HG03135 (cell line): ENCODE measurements at regions not wholly inside any gene's neighbourhood (a gene's known extent, or its start where the extent isn't known, plus 50 kb on each side); places are given as distances from the start of the nearest gene placed in this dataset.

Experiments used
- ATAC-seq: cut with Tn5 transposase; IDR thresholded peaks from one replicate; pipeline ENCODE4 v1.9.1; 2021; ENCODE audit warnings: mild to moderate bottlenecking, moderate library complexity; ENCODE audit not compliant: unreplicated experiment

DNA sequence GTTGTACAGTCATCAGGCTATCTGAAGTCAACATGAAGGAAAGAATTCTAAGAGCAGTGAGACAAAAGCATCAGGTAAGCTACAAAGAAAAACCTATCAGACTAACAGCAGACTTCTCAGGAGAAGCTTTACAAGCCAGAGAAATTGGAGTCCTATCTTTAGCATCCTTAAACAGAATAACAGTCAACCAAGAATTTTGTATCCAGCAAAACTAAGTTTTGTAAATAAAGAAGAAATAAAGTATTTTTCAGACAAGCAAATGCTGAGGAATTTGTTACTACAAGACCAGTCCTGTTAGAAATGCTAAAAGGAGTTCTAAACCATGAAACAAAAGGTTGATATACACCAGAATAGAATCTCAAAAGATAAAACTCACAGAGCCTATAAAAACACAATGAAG, 501.2 kb downstream of the ZNF608 start:
- no peak for ATAC-seq

DNA sequence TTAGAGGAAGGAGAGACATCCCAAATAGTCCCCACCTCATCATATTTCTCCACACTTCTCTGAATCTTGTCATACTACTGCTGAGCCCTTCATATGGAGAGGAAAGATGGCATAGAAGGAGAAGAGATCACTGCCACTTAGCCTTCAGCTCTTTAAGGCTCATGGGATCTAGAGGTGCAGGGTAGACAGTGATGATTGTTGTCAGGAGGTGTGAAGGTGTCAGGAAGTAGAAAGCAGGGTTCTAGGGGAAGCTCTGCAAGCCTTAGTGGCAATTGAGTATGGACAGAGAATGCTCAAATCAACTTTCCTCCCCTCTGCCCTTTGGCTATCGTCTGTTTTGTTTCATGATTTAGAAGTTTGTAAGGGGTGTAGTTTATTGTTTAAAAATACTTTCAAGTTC, 505.7 kb downstream of the ZNF608 start:
- ATAC-seq, result no peak

DNA sequence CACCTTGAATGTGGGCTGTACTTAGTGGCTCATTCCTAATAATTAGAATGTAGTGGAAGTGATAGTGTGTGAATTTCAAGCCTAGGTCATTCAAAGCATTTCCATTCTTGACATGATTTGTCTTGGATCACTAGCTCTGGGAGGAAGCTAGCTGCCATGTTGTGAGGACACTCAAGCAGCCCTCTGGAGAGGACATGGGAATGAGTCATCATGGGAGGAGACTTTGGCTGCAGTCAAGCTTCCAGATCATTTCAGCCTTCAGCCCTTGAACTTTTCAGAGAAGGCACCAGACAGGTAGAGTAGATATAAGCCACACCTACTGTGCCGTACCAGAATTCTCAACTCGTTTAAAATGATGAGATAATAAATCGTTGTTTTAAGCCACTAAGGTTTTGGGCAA, 506.9 kb downstream of the ZNF608 start:
- ATAC-seq, result no peak

DNA sequence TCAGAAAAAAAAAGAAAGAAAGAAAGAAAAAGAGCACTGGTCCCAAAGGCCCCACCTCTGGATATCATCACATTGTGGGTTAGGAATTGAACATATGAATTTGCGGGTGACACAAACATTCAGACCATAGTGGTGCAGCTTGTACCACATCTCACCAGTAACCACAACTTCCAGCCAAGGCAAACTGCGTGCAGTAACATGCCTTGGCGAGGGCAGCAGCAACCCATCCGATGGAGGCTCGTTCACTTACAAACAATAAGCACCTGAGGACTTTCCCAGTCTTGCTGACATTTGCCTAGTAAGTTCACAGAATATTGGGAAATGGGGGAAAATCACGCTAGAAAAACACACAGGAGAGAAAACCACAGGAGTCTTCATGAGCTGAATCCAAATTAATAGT, 508.1 kb downstream of the ZNF608 start:
- ATAC-seq, result no peak

DNA sequence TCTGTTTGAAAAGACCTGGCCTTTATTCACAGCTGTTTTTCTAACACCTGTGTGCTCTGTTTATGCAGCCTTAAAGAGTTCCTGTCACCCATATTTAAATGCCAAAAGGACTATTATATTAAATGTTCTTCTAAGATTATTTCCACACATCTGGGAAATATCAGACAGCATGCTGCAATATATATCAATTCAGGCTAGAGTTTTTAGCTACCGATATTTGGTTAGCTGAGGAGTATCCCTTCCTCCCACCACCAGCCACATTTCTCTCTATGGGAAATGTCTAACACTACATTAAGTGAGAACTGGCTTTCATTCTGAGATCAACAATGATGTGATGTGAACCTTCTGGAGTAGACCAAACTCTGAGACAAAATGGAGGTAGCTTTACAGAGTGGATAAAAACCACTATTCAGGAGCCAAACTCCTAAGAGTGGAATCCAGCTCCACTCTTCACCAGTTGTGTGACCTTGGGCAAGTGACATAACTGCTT, 509.2 kb downstream of the ZNF608 start:
- ATAC-seq, result no peak

DNA sequence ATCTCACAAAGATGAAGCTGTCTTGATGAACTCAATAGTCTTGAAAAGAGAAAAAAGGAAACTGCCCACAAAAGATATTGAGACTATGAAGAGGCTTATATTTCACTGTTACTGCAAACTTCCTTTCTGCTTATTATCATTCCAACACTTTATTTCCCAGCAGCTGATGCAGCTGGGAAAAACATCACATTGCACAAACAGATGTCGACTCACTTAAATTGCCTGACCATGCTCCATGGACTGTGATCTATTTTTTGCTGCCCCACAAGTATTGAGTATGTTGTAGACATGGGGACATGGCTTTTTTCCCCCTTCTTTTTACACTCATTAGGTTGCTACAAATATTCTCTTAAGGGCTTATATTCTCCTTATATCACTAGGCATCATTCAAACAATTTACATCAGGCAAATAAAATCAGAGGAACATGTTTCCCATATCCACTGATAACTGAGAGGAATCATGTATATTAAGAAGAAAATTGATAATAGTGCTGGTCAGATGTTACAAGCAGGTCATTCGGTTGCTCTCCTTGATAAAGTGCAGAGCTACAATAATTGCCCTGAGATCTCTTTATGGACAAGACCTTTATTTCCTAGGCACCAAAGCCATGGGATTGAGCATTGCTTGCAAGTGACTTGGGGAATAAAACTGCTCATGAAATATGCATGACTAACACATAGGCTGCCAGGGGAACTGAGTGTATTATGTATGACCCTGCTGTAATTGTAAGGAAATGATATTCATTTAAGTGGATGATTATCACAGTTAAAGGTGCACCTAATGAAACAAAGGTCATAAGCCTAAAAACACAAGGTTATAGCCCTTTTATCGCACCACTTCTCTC, 509.9 kb downstream of the ZNF608 start:
- no peak for ATAC-seq

DNA sequence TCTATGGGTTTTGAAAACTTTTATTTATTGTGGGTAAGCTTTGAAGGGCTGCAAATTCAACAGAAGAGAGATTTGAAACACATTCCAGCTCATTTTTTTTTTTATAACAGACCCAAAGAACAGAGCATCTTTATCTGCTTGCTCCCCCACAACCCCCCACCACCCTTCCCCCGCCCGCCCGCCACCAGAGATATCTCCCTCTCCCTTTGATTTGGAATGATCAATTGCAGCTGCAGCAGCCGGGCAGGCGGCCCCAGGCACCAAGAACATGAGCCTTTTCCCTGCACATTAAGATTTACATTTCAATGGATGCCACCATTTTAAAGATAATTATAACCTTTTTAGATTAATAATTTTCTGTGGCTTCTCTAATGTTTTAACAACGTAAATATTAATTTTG, 510.9 kb downstream of the ZNF608 start:
- no peak for ATAC-seq

DNA sequence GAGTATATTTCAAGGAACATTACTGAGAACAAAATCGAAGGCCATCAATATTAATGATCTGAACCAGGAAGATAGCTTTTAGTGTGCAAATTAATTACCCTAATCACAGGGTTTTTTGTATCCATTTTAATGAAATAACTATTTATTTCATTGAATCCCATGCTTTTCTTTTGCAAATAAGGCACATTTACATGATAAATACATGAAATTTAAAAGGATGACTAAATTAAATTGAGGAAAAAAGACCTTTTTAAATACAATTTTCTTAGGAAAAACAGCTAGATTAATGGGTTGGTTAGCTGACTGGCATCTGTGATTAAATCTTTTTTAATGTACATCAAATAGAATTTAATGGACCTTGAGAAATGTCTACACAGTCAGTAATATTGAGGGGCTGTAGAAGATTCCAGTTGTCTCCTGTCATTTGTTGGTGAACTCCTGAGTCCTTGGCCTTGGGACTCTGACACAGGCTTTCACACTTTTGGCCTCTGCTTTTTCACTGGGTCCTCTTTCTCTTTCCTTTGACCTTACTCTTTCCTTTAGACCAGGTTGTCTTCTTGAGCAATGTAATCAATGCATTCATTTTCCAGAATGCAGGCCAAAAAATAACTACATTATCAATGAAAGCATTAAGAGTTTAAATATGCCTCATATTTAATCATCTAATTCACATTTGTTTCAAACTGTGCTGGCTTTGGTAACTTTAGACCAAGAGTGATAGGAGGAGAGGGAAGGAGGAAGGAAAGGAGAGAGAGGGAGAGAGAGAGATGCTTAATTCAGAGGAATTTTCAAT, 511.5 kb downstream of the ZNF608 start:
- ATAC-seq, result no peak

DNA sequence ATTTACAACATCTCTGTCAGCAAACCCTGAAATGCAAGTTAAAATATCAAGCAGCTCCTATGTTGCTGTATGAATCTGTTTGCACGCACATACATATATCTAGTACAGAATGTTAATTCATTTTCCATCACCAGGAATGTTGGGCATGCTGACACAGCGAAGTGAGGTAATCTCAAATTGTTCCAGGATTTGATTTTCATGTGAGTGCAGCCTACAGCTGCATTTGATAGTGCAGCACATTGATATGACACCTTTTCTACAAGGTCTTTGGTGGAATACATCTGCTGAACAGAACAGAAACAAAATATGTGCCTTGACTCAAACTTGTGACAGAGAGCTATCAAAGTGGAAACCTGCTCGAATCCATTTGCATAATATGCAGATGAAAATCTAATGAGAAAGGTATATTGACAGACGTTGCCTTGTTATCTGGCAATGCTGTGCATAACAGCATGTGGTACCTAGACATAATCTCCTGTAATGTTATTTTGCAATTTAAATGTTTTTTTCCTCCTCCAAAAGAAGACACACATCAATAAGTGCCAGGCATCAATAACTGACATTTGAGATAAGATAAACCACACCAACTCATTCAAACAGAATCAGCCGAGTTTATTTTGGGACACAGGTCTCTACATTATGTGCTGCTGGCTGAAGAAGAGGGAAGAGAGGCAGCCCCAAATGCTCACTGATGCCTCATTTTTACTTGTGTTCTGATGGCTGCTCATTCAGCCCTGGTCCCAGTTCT, 512.2 kb downstream of the ZNF608 start:
- ATAC-seq, result no peak

DNA sequence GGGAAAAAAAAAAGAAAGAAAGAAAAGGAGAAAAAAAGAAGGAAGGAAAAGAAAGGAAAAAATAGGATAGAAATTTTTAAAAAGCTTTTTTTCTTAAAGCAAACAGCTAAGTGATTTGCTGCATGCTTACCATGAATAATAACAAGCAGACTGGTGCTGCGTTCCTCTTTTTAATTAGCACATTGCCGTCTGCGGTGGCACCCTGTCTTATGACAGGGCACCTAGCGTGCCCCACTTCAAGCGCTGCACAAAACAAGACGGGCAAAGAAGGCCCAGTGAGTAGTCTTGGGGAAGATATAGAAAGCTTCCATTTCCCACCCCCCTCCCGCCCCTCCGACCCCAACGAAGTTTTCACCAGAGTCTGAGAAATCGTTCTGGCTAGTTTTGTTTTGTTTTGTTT, 513.9 kb downstream of the ZNF608 start:
- no peak for ATAC-seq

DNA sequence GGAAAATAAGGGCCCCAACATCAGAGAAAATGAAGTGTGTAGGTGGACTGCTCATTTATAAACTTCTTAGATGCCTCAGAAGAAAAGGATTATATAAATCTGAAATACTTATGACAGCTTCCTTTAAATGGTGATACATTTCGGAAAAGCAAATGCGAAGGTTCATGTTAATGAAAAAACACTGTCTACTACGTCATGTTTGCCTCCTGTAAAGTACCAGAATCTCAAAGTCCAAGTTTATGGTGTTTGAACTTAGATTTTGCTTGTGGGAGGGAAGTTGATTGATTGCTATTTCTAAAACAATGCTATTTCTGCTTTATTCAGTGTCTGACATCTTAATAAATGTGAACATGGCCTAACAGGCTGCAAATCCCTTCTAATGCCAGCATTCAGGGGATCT, 514.6 kb downstream of the ZNF608 start:
- no peak for ATAC-seq

DNA sequence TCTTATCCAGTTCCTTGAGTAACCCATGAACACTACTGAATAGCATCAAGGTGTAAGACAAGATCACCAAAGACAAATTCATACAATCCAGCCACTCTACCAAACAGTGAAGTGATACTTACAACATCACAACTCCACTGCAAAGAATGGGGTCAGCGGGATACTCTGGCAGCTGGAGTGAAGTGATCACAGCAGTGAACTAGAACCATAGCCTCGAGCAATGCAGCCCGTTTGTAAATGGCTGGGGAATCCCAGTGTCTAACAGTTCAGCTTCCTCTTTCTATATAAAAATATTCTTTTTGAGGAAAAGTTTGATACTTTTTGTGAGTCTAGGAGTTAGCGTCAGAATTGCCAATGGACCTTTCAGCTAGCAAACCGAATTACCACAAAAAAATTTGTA, 515.2 kb downstream of the ZNF608 start:
- no peak for ATAC-seq

DNA sequence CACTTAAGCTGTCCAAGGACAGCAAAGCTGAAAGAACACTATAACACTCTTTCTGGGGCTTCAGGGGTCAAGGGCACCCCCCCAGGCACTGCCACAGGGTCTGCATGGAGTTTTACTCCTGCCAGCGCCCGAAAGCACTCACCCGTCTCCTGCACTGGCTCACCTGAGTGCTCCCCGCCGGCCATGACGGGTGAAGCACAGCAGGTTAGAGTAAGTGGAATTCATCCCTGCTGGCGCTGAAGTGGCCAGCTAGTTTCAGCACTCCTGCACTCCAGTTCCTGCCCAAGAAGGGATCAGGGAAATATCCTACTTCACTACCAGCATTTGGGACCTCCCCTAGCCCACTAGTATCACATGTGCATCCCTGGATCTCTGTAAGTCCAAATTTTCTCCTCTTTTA, 516.0 kb downstream of the ZNF608 start:
- ATAC-seq, result no peak

DNA sequence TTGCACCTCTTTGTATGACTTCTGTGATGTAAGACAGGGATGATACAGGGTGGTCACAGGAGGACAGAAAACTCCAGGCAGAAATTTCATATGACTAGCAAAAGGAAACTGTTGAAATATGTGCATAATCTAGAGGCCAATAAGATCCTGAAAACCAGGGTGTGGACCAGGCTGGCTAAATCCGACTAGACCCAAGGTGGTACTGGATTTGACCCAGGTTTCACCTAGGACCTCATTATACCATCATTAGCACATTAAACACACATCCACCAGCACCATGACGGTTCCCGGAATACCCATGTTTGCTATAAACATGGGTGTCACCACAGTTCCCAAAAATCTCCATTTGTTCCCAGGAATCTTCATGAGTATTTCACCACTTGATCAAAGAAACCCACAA, 517.1 kb downstream of the ZNF608 start:
- ATAC-seq, result no peak

DNA sequence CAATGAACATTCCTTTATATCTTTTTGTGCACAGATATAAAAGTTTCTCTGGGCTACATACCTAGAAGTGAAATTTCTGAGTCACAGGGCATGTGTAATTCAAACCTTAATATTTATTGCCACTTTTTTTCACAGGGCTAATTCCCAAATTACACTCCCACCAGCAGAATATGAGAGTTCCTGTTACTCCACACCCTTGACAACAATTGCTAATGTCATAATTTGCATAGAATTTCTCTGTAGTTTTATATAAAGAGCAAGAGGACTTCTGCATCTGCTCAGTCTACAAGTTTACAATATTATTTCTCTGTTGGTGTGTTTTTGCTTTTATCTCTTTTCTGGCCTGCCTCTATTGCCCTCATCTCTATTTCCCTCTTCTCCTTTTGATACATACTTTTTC, 518.5 kb downstream of the ZNF608 start:
- ATAC-seq, result no peak

DNA sequence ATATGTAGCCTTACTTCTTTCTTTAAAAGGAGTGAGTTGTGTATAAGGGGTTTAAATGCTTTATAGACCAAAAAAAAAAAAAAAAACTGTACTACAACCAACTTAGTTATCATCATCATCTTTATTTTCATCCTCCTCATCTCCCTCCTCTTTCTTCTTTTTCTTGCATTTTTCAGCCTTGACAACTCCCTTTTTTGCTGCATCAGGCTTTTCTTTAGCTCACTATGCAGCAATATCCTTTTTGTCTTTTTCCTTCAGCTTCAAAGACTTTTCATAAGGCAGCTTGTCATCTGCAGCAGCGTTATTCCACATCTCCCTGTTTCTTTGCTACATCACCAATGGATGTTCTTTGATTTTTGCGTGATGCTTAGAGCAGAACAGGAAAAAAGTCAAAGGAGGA, 526.0 kb downstream of the ZNF608 start:
- ATAC-seq, result no peak

DNA sequence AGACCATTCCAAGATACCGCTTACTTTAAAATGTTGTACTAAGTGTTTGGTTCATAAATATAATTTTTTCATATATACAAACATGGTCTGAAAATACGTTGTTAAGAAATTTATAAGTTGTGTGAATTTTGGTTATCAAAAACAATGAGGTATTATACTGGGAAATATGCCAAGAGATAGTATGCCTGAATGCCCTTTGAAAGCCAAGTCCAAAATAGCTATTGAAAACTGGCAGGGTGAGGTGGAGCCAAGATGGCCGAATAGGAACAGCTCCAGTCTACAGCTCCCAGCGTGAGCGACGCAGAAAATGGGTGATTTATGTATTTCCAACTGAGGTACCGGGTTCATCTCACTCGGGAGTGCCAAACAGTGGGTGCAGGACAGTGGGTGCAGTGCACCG, 533.5 kb downstream of the ZNF608 start:
- ATAC-seq, result no peak

DNA sequence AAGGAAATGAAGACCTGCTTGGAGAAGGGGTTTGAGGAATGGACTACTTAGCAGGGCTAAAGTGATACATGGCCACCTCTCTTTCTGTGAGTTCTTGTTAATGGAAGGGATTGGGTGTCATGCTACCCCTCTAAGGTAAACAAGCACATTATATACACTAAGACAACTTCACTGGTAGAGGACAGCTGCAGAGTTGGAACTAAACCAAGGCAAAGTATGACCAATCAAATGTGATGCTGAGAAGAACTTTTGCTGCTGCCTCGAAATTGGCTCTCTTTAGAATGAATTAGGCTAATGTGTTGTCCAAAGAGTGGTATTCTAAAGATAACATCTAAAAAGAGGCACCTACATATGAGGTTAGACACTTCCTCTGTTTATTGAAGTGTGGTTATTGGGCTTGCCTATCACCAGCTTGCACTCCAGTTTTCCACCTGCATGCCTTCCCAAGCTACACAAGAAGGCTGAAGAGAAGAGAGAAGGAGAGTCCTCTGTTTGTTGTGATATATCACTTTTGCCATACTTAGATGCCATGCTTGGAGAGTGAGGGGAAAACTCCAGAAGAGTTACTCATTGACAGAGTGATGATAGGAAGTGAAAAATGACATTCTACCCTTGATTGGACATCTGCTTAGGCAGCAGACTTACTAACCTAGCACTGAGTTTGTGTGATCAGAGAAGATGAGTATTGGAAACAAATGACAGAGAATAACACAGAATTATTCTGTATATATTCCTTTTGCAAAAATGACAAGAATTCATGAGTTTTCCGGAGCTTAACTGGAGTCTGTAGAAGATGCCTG, 536.1 kb downstream of the ZNF608 start:
- no peak for ATAC-seq

DNA sequence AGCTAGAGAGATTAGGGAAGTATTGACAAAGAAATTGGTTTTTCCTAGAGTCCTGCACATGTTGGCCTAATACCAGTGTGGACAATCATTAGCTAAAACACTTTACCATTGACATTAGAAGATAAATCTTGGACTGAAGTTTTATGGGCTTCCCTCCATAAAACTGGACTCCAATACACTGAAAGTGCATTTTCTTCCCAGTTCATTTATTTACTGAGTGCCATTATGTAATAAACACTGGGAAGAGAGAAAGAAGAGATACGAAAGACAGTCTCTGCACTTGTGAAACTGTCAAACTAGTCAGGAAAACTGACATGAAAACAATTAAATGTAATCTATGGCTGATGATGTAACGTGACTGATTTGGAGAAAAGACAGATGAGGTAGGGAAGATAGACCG, 539.3 kb downstream of the ZNF608 start:
- no peak for ATAC-seq

DNA sequence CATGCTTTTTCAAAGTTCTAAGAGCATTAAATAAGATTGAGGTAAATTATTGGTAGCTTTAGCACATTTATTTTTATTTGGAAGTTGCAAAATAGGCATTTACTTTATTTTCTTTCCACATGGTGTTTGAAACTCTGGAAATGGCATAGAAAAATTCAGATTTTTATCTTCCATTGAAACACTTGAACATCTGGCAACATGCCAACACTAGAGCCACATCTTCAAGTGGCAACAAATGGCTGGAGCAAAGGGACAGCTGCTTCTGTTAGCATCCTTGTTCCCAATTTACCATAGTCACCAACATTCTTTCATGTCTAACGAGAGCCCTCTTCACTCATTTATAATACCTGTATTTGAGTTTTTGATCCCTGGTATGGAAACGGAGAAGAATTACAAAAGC, 539.9 kb downstream of the ZNF608 start:
- ATAC-seq, result no peak

DNA sequence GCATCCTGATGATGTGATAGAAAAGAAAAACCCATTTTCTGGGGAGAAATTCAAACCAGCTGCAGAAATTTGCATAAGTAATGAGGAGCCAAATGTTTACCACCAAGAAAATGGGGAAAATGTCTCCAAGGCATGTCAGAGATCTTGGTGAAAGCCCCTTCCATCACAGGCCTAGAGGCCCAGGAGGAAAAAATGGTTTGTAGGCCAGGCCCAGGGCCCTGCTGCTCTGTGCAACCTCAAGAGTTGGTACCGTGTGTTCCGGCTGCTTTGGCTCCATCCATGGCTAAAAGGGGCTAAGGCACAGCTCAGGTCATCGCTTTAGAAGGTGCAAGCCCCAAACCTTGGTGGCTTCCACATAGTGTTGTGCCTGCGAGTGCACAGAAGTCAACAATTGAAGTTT, 543.1 kb downstream of the ZNF608 start:
- ATAC-seq, result no peak
